HG03439 (cell line): ENCODE measurements at regions not wholly inside any gene's neighbourhood (a gene's known extent, or its start where the extent isn't known, plus 50 kb on each side); places are given as distances from the start of the nearest gene placed in this dataset.
"Not testable (repeated sequence)": the region's sequence is repeated elsewhere in the genome, so short reads cannot be mapped to it uniquely, and the experiment has no call there.

ENCODE experiments used
- ATAC-seq: cut with Tn5 transposase; IDR thresholded peaks from one replicate; pipeline ENCODE4 v1.9.1; 2021; ENCODE audit warnings: mild to moderate bottlenecking, moderate library complexity; ENCODE audit not compliant: unreplicated experiment

- no peak for ATAC-seq
Observed at GRCh38 chr9:26669701-26670670, 222.6 kb downstream of the CAAP1 start.

- no peak for ATAC-seq
Observed at GRCh38 chr9:26667882-26668281, 224.7 kb downstream of the CAAP1 start.

GRCh38 chr9:26665666-26666065 is 226.9 kb downstream of the CAAP1 start:
- no peak for ATAC-seq

GRCh38 chr9:26664087-26664773 is 228.4 kb downstream of the CAAP1 start:
- ATAC-seq, result not testable (repeated sequence)

- no peak for ATAC-seq
Observed at GRCh38 chr9:26662476-26662875, 230.1 kb downstream of the CAAP1 start.

GRCh38 chr9:26658476-26658875 is 234.1 kb downstream of the CAAP1 start:
- ATAC-seq, result no peak

- no peak for ATAC-seq
Observed at GRCh38 chr9:26657958-26658357, 234.6 kb downstream of the CAAP1 start.

GRCh38 chr9:26656003-26656870 is 236.4 kb downstream of the CAAP1 start:
- no peak for ATAC-seq

- ATAC-seq, result no peak
Observed at GRCh38 chr9:26655166-26655565, 237.4 kb downstream of the CAAP1 start.

GRCh38 chr9:26650325-26650724 is 242.3 kb downstream of the CAAP1 start:
- ATAC-seq, result no peak

- no peak for ATAC-seq
Observed at GRCh38 chr9:26643826-26644225, 248.8 kb downstream of the CAAP1 start.

- ATAC-seq, result no peak
Observed at GRCh38 chr9:26639761-26640160, 252.8 kb downstream of the CAAP1 start.

GRCh38 chr9:26637101-26637500 is 255.5 kb downstream of the CAAP1 start:
- no peak for ATAC-seq

GRCh38 chr9:26613851-26614350 is 278.7 kb downstream of the CAAP1 start:
- ATAC-seq, result not testable (repeated sequence)

- no peak for ATAC-seq
Observed at GRCh38 chr9:26612211-26612610, 280.4 kb downstream of the CAAP1 start.

- no peak for ATAC-seq
Observed at GRCh38 chr9:26606756-26607155, 285.8 kb downstream of the CAAP1 start.

GRCh38 chr9:26605367-26605766 is 287.2 kb downstream of the CAAP1 start:
- ATAC-seq, result no peak

- no peak for ATAC-seq
Observed at GRCh38 chr9:26604076-26604662, 288.4 kb downstream of the CAAP1 start.

- ATAC-seq, result no peak
Observed at GRCh38 chr9:26603617-26604016, 289.0 kb downstream of the CAAP1 start.

- no peak for ATAC-seq
Observed at GRCh38 chr9:26597542-26598149, 295.0 kb downstream of the CAAP1 start.
